Putamen (tissue), 1 donor: ENCODE measurements at regions not wholly inside any gene's neighbourhood (a gene's known extent, or its start where the extent isn't known, plus 50 kb on each side); places are given as distances from the start of the nearest gene placed in this dataset.

Source experiments
- DNase-seq: peaks from one replicate; pipeline ENCODE4 v3.0.0-alpha.2; 2016; ENCODE audit warnings: low spot score

GRCh38 chr2:239688840-239689239 is 288.0 kb upstream of the HDAC4 start:
- no peak for DNase-seq

DNA sequence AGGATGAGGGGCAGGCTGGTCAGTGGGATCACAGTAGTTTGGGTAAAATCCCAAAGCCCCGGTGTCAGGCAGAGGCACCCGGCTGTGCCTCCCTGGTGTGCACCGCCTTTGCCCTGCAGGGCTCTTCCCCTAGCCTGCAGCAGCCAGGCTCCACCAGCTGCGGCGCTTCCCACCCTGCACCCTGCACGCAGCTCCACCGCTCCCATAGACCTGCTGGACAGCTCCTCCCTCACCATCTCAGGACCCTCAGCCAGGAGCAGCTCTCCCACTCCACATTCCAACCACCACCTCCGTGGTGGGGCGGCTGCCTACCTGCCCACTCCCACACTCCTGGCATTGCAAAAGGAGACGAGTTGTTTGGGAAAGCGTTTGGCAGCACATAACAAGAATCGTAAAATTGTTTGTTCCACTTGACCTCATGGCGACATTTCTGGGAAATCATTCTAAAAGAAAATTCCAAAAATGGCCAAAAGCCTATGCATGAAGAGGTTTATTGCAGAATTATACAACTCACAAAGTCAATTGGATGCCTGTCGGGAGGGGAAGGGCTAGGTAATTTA is 287.4 kb upstream of the HDAC4 start:
- DNase-seq = no peak

DNA sequence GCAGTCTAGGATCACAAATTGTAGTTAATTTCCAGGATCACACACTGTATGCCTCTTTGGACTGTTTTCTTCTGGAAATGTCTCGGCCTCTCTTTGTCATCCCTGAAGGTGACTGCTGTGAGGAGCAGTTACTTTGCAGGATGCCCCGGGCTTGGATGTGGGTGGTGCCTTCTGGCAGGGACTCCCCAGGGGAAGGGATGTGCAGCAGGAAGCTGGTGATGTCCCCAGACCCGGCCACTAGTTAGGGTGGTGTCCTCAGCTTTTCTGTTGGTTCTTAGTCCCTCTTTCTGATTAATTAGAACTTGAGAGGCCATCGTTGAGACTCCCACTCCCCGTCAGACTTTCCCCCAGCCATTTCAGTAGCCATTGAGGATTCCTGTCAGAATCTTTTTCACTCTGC is 286.6 kb upstream of the HDAC4 start:
- no peak for DNase-seq

DNA sequence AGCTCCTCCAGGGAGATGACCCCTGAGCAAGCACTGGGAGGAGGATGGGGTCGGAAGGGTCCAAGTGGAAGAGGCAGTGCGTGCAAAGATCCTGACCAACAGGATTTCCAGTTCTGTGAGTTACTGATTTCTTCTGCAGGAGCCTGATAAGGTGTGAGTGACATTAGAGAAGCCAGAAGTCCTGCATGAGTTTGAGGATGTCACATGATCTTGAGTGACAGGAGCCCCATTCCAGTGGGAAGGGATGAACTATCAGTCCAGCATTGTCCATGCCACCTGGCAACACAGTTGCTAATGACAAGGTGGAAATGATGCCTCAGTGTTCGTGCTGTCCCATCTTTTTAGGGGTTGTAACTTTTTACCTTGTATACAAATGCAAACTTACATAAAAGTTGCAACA is 285.1 kb upstream of the HDAC4 start:
- no peak for DNase-seq

DNA sequence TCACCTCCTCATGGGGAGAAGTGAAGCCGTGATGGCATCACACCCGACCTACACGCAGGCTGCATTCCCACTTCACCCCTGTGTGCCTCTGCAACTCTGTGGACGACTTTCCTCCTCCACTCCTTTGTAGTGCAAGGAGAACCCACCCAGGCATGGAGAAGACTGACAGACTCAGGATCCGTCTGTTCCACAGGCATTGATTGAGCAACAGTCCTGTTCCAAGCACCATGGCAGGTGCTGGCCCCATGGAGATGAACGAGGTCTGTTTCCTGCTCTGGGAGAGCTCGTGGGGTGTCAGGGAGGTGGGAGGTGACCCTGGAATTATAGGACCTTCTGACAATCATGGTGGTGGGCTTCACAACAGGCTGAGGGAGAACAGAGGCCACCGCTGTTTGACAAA is 284.7 kb upstream of the HDAC4 start:
- DNase-seq = no peak

DNA sequence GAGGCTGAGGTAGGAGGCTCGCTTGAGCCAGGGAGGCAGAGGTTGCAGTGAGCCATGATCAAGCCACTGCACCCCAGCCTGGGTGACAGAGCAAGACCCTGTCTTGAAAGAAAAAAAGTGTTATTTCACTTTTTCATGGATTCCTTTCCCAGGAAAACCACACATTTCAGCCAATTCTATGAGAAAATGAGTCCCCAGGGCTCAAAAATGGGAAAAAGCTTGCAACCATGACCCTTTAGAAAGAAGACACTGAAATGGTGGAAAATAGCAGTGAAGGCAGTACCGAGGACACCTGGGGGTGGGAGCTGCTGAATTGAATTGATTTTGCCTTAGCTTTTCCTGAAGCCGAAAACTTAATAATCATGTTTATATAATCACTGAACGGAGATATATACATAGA is 284.2 kb upstream of the HDAC4 start:
- DNase-seq = no peak

DNA sequence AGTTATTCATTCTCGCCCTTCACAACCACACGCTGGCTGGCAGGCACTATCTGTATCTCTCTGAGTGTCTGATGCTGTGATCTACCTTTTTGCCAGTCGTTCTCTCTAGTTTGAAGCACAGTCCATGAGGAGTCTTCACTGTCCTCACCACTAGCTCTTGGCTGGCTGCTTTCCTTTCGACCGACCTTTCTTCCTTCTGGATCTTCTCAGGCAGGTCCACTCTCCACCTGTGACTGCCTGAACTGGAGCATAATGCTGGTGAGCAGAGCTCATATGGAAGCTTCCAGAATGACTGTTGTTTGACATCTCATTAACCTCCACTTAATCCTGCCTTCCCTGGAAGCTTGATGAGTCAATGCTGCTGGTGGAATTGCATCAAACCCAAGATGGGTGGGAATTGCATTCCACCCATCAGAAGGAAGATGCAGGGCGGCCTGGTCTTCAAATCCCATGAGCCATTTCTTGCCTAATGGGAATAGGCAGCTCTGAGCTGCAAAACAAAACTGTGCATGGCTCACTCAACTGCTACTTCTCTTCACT is 283.5 kb upstream of the HDAC4 start:
- no peak for DNase-seq

- DNase-seq = no peak
These were observed 281.7 kb upstream of the HDAC4 start for GRCh38 chr2:239682518-239682917.

DNA sequence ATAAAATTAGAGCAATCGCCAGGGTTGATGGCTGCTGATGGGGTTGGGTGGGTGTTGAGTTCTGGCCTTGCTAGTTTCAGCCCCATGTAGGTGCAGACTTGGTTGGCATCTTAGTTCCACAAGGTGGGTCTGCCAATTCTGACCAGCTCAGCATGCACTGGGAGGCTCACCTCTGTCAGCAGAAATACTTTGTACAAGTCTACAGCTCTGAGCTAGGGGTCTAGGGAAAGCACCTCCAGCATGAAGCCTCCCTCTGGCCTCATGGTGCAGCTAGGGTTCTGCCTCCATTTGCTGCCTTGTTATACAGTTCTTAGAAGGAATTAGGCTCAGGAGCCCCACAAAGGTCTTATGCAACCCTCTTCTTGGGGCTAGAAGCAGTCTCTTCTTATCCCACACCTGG is 278.9 kb upstream of the HDAC4 start:
- no peak for DNase-seq

- no peak for DNase-seq
These were observed 278.0 kb upstream of the HDAC4 start for GRCh38 chr2:239678666-239679296.

GRCh38 chr2:239678186-239678490 is 277.3 kb upstream of the HDAC4 start:
- DNase-seq = no peak

DNA sequence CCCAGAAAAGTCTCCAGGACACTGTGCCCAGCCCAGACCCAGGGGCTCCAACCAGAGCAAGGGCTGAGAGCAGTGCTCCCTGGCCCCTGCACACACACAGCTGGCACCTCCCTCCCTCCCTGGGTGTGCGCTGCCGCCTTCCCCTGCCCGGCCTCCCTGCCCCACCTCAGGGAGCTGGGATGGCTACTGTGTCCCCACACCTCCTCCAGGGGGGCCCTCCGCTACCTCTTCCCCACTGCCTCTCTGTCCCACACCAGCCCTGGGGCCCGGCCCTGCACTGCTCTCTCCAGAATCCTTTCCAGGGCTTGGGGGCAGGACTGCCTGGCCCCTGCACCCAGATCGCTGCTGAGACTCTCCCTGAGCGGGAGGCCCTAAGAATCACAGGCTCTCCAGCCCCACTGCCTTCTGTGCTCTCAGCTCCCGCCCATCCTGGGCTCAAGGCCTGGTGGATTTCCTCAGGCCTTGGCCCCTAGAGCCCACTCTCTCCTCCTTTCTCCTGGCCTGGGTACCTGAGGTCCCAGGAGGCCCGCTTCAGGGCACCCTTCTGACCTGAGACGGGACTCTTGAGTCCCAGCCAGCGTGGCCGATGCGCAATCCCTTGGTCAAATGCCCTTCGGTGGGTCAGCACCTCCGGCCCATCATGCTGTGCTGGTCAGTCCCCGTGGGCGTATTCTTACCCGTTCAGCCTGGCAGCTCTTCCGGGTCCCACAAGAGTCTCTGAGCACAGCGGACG is 276.8 kb upstream of the HDAC4 start:
- DNase-seq = no peak

GRCh38 chr2:239676716-239677452 is 276.1 kb upstream of the HDAC4 start:
- DNase-seq = no peak

DNA sequence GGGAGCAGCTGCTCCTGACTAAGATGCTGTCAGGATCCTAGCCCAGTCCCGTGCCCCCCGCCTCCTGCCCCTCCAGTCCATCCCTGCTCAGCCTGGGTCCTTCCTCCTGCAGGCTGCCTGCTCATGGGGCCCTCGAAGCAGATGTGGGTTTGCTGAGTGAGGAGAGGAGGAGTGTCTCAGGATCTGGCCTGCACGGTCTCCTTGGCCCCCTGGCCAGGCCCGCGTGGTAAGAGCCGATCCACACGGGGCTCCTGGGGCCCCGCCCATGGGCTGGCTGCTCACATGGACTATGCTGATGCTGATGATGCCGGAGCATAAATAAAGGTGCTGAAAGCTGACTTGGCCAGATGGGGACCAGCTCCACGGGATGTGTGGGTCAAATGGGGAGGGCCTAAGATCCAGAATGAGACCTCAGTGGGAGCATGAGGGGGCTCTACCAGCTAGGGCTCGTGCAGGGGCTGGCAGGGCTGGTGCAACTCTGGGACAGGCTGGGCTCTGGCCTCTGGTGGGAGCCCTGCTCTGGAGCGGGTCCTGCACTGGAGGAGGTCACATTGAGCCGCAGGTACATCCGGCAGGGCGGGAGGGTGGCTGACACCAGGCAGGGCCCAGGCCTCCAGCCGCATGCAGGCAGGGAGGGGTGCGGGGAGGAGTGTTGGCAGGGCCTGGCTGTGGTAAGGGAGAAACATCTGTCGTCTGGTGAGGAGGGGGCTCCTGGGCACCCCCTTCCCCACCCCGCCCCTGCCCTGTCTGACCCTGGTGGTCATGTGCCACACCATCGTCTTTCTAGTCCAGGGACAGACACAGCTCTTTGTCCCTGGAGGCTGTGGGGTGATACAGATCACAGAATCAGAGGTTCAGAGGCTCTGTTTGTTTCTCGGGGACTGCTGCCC is 275.3 kb upstream of the HDAC4 start:
- no peak for DNase-seq

GRCh38 chr2:239674981-239675825 is 274.4 kb upstream of the HDAC4 start:
- DNase-seq = no peak

DNA sequence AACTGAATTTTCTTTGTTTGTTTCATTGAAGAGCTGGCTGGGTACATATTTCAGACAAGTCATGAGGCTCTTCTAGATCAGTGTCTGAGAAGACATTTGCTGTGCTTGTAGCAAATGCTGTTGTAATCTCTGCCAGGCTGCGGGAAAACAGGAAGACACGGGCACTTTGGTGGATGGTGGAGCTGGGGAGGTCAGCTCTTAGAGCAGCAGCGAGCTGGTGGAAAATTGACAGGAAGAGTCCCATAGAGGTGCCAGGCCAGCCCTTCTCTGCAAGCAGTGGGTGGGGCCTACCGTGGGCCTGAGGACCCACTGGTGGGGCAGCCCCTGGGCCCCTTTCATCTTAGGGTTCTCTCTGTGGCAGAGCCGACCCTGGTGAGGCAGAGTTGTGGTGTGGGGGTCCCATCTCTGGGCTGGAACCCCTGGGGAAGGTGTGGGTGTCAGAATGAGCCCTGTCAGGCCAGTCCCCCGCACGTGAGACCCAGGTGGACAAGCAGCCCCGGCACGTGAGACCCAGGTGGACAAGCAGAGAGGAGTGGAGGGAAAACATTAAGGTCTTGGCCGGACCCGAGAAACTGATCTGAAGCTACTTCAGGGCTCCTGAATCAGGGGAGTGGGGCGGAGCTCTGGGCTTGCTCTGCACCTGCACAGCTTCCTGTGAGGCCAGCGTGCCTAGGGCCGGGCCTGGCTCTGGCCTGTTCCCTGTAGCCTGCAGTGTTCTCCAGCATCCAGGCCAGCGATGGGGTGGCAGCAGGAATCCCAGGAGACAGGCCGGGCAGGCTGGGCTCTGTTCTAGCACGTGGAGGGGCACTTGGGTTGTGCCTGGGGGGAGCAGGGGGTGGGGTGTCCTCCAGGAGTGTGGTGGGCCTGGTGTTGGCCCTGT is 273.5 kb upstream of the HDAC4 start:
- no peak for DNase-seq

DNA sequence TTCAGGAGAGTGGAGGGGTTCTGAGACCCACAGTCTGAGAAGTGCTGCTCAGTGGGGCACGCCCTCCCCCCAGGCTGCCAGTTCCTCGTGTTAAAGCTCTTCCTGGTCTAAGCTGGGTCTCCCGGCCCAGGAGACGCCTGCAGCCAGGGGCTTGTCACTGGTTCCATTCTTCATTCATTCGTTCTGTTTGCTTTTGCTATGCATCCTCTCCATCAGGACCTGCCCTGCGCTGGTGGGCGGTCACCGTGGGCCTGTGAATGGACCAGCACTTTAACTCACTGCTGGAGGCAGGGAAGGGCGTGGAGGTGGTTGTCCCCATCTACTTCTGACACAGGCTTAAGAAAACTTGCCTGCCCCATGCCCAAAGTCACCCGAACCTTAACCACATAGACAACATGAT is 272.8 kb upstream of the HDAC4 start:
- no peak for DNase-seq

- no peak for DNase-seq
These were observed 271.4 kb upstream of the HDAC4 start for GRCh38 chr2:239671916-239672849.

DNA sequence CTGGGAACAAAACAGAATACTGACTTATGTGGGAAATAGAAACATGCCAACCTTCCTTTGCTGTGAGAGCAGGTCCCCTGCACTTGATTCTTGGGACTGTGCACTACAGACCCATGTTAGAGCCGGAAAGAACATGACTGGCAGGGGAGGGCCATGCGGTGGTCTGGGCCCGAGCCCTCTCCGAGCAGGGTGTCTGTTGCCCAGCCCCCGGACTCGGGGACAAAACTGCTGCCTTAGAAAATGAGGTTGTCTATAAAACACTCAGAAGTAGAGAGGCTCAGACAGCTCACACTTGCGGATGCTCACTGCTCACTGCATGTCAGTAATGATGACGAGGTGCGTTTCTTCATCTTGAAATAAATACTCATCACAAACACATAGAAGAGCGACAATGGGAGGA is 270.7 kb upstream of the HDAC4 start:
- no peak for DNase-seq
